NCI-H345 (cell line): ENCODE measurements at regions not wholly inside any gene's neighbourhood (a gene's known extent, or its start where the extent isn't known, plus 50 kb on each side); places are given as distances from the start of the nearest gene placed in this dataset.

Experiments used
- DNase-seq: peaks from one replicate; lab custom pipeline; 2025; lab: John Stamatoyannopoulos, UW

DNA sequence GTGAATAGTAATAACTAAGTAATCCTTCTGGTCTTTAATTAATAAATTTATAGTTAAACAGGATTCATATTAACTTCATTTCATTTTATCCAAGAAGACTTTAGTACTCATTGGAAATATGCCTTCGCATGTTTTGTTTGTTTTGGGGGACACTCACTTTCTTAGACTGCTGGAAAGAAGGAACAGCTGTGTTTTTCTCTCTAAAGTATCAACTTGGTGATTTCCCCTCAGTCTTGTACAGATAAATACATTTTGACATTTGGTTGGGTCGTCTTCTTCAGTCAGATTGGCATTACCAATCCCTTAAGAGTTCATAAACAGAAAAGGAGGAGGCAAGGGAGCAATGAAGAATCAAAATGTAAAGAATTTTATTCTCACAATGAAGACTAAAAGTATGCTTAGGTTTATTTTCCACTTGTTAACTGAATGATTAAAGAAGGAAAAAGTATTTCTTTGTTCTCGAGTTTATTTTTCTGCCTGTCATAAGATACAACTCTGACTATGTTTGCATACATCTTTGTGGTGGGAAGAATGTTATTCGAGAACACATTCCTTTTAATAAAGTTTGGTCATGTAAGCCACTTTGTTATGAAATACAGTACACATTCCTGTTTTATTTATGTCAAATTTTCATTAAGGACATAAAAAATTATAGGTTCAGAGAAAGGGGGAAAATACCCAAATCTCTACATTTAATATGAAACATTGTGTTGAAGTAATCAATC is 140.2 kb downstream of the GMNC start:
- no peak for DNase-seq

DNA sequence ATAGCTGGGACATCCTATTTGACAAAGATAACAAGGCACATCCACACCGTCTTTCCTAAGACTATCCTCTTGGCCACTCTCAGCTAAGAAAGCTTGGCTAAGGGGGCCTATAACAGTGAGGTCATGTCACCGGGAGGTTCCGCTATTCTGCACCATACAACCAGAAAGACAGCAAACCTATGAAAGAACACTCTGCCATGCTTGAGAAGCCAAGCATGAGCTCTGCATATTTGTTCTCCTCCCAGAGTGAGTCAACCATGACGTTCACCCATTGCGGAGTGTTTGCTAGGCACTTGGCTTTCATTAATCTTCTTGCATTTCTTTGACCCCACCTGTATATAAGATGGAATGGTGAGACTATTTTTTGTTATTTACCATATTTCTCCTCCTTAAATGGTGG is 141.2 kb downstream of the GMNC start:
- peak; percentile 93 for DNase-seq

DNA sequence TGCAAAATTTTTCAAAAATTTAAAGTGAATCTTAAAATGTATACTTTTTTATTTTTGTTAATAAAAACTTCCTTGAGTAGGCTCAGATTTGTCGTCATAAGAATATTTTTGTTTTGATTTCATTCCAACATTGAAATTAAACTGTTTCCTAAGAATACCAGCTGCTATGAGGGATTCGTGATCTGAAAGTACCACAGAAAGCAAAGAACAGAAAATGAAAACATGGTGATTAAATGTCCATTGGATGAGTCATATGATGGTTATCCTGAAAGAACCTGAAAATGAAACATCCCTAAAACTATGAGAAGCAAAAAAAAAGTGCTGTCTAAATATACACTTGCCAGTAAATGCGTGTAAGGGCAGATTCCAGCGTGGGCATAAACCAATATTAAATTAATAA is 143.8 kb downstream of the GMNC start:
- DNase-seq = no peak

DNA sequence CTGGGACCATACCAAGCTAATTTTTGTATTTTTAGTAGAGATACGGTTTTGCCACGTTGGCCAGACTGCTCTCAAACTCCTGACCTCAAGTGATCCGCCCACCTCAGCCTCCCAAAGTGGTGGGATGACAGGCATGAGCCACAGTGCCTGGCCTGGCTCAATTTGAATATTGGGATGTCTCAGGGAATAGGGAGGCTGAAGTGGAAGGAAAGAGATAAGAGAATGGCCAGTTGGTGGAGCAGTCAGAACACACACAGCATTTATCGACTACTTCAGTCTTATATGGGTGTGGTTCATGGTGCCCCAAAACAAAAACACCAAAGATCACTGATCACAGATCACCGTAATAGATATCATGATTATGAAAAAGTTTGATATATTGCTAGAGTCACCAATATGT is 144.4 kb downstream of the GMNC start:
- DNase-seq = no peak

DNA sequence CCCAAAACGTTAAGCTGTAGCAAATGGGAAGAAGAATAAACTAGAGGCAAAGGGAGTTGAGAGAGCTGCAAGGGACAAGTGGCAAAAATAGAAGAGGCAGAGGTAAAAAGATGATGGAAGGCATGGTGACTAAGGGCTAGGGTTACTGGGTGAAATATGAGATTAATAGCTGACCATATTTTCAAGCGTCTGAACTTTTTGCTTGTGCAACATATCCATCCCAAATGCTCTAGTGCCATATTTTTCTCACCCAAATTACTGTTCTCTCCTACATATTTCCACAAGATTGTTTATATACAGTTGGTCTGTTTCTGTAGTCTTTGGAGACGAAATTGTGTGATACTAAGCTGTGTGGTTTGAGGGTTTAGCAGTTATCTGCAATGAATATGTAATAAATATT is 145.5 kb downstream of the GMNC start:
- no peak for DNase-seq

DNA sequence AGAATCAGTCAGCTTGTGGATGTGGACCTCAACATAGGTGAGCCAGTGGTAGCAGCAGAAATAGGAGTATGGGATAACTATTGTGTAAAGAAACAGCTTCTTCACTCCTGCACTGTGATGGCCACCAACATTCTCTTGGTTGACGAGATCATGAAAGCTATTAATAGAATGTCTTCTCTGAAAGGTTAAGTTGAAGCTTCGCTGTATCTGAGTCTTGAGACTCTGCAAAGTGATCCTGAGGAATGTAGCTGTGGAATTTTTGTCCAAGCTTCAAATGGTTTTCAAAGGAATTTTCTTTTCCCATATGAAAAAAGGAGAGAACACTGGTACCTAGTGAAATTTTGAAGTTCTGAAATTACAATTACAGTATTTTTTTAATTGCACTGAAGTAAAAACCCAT is 146.3 kb downstream of the GMNC start:
- DNase-seq = no peak

DNA sequence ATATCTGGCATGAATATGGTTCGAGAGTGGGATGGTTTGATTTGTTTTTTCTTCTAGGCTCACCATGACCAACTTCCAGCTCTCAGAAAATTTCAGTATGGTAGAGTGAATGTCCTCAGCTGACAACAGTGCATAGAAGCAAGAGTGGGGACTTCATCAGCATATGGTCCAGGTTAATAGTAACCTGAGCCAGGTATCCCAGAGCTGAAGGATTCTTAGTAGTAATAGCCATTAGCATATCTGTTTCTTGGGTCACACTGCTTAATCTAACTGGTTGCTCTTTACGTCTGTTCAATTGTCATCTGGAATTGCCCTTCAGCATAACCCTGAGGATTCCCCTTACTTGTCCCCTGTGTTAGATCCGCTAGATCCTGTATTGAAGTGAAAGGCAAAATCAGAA is 151.8 kb downstream of the GMNC start:
- DNase-seq = no peak

DNA sequence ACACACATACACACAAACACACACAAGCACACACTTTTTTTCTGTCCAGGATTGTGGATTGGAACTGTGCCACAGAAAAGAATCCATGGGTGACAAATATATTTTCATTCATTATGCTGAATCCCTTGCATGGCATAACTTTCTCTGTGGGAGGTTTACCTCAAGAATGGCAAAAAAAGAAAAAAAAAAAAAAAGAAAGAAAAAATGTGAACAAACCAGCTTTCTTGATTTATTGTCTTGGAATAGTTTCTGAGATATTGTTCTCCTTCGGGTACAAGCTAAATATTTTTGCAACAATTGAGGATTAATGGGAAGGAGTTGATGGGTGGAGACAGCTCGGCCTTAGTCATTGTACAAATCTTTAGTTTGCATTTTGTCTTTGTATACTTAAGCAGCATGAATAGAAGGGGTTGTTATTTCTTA is 153.1 kb downstream of the GMNC start:
- no peak for DNase-seq
